ENCODE measurements at regions not wholly inside any gene's neighbourhood (a gene's known extent, or its start where the extent isn't known, plus 50 kb on each side); places are given as distances from the start of the nearest gene placed in this dataset.

- Histone ChIP-seq H3K27me3 (peaks cover 0 to 13% of the 10 kb centered on the region in 2 donors), H3K27ac (no peak overlapping the region), H3K4me1 (no peaks in the 10 kb centered on the region), H3K9me3 (no peaks in the 10 kb centered on the region), H3K4me3 (no peak overlapping the region), H3K36me3 (no peaks in the 10 kb centered on the region)
- DNase-seq: no peak
- no peak for TF ChIP-seq CTCF (IDR thresholded peaks at IDR 0.05)
- intact Hi-C loops (cut with DNase I; ENCODE audit: low total_unique reads): loop anchor here (10.0 kb wide), 1 partner anchor 241 kb away; no protein-coding TSS in a partner anchor
Observed at GRCh38 chr1:110766336-110766647, 91.6 kb upstream of the KCNA3 start.

- Histone ChIP-seq H3K9me3 (no peaks in the 10 kb centered on the region), H3K36me3 (no peaks in the 10 kb centered on the region), H3K4me3 (no peak overlapping the region), H3K4me1 (no peaks in the 10 kb centered on the region), H3K27me3 (peaks cover 0 to 17% of the 10 kb centered on the region in 2 donors), H3K27ac (no peak overlapping the region)
- TF ChIP-seq CTCF (IDR thresholded peaks at IDR 0.05): peak; percentile 62 to 77
- DNase-seq: no peak
- intact Hi-C loops (cut with DNase I; ENCODE audit: low total_unique reads): loop anchor here (10.0 kb wide), 1 partner anchor 241 kb away; no protein-coding TSS in a partner anchor
Observed at GRCh38 chr1:110765640-110766335, 91.0 kb upstream of the KCNA3 start.

GRCh38 chr1:110763149-110763548, 88.4 kb upstream of the KCNA3 start:
- H3K9me3 ChIP-seq: no peaks in the 10 kb centered on the region
- no peak overlapping the region for H3K4me3 ChIP-seq
- DNase-seq: no peak
- no peaks in the 10 kb centered on the region for H3K36me3 ChIP-seq
- H3K27ac ChIP-seq: no peak overlapping the region
- TF ChIP-seq CTCF (IDR thresholded peaks at IDR 0.05): no peak
- no peaks in the 10 kb centered on the region for H3K4me1 ChIP-seq
- intact Hi-C loops (cut with DNase I; ENCODE audit: low total_unique reads): loop anchor here (5.0 to 10.0 kb wide), 2 partner anchors 131 to 238 kb away; no protein-coding TSS in a partner anchor
- peaks cover 0 to 17% of the 10 kb centered on the region in 2 donors for H3K27me3 ChIP-seq

GRCh38 chr1:110760321-110760720, 85.6 kb upstream of the KCNA3 start:
- Histone ChIP-seq H3K9me3 (no peaks in the 10 kb centered on the region), H3K27me3 (peaks cover 0 to 16% of the 10 kb centered on the region in 2 donors), H3K4me1 (no peaks in the 10 kb centered on the region), H3K36me3 (no peaks in the 10 kb centered on the region), H3K4me3 (no peak overlapping the region), H3K27ac (no peak overlapping the region)
- intact Hi-C loops (cut with DNase I; ENCODE audit: low total_unique reads): loop anchor here (5.0 to 10.0 kb wide), 2 partner anchors 128 to 236 kb away; no protein-coding TSS in a partner anchor
- TF ChIP-seq CTCF (IDR thresholded peaks at IDR 0.05): no peak
- no peak for DNase-seq

DNA sequence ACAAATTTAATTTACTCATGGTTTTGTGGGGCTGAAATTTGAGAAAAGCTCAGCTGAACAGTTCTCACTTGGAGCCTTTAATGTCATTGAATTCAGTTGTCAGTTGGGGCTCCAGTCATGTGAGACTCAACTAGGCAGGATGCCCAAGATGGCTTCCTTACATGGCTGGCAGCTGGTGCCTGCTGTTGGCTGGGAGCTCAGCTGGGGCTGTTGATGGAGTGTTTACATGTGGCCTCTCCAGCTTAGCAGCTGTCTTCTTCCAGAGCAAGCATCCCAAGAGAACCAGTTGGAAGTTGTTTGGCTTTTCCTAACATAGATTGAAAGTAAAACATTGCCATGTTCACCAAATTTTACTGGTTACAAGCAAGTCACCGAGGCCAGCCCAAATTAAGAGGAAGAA, 81.8 kb upstream of the KCNA3 start:
- no peak for TF ChIP-seq CTCF (IDR thresholded peaks at IDR 0.05)
- no peaks in the 10 kb centered on the region for H3K4me1 ChIP-seq
- no peak for DNase-seq
- H3K36me3 ChIP-seq: no peaks in the 10 kb centered on the region
- intact Hi-C loops (cut with DNase I; ENCODE audit: low total_unique reads): no loop called here
- no peak overlapping the region for H3K4me3 ChIP-seq
- no peak overlapping the region for H3K27ac ChIP-seq
- peaks cover 0 to 14% of the 10 kb centered on the region in 2 donors for H3K27me3 ChIP-seq
- H3K9me3 ChIP-seq: no peaks in the 10 kb centered on the region
